ENCODE measurements at regions not wholly inside any gene's neighbourhood (a gene's known extent, or its start where the extent isn't known, plus 50 kb on each side); places are given as distances from the start of the nearest gene placed in this dataset.

GRCh38 chr4:64503416-64503815, 94.2 kb upstream of the TECRL start:
- TF ChIP-seq CTCF (IDR thresholded peaks at IDR 0.05) = no peak
- no peak overlapping the region for H3K4me3 ChIP-seq
- no peaks in the 10 kb centered on the region for H3K27me3 ChIP-seq (ENCODE audit: low read depth)
- intact Hi-C loops (cut with DNase I) = no loop called here
- H3K4me1 ChIP-seq = no peaks in the 10 kb centered on the region
- no peak overlapping the region for H3K27ac ChIP-seq
- DNase-seq (no peak), ATAC-seq (no peak)
- H3K36me3 ChIP-seq = no peaks in the 10 kb centered on the region
- H3K9me3 ChIP-seq = no peaks in the 10 kb centered on the region

GRCh38 chr4:64497491-64497890, 88.2 kb upstream of the TECRL start:
- no peaks in the 10 kb centered on the region for H3K9me3 ChIP-seq
- no peaks in the 10 kb centered on the region for H3K27me3 ChIP-seq (ENCODE audit: low read depth)
- intact Hi-C loops (cut with DNase I) = no loop called here
- no peak for DNase-seq
- H3K4me3 ChIP-seq = no peak overlapping the region
- no peak overlapping the region for H3K27ac ChIP-seq
- no peaks in the 10 kb centered on the region for H3K36me3 ChIP-seq
- ATAC-seq = no peak
- H3K4me1 ChIP-seq = no peaks in the 10 kb centered on the region
- TF ChIP-seq CTCF (IDR thresholded peaks at IDR 0.05) = no peak

GRCh38 chr4:64495946-64496345, 86.7 kb upstream of the TECRL start:
- no peak overlapping the region for H3K4me3 ChIP-seq
- H3K4me1 ChIP-seq = no peaks in the 10 kb centered on the region
- no peak for TF ChIP-seq CTCF (IDR thresholded peaks at IDR 0.05)
- H3K36me3 ChIP-seq = no peaks in the 10 kb centered on the region
- H3K9me3 ChIP-seq = no peaks in the 10 kb centered on the region
- H3K27me3 ChIP-seq (ENCODE audit: low read depth) = no peaks in the 10 kb centered on the region
- H3K27ac ChIP-seq = no peak overlapping the region
- ATAC-seq (no peak), DNase-seq (no peak)
- intact Hi-C loops (cut with DNase I) = no loop called here

GRCh38 chr4:64489628-64490027, 80.4 kb upstream of the TECRL start:
- Histone ChIP-seq H3K9me3 (no peaks in the 10 kb centered on the region), H3K4me1 (no peaks in the 10 kb centered on the region), H3K36me3 (no peaks in the 10 kb centered on the region), H3K4me3 (no peak overlapping the region), H3K27me3 (ENCODE audit: low read depth) (no peaks in the 10 kb centered on the region), H3K27ac (no peak overlapping the region)
- DNase-seq (no peak), ATAC-seq (no peak)
- intact Hi-C loops (cut with DNase I) = no loop called here
- TF ChIP-seq CTCF (IDR thresholded peaks at IDR 0.05) = no peak

GRCh38 chr4:64479338-64479737, 70.1 kb upstream of the TECRL start:
- no peak overlapping the region for H3K4me3 ChIP-seq
- no peak for DNase-seq
- no peaks in the 10 kb centered on the region for H3K4me1 ChIP-seq
- no peaks in the 10 kb centered on the region for H3K9me3 ChIP-seq
- no peak for TF ChIP-seq CTCF (IDR thresholded peaks at IDR 0.05)
- ATAC-seq = peak; percentile 11 to 19
- no peaks in the 10 kb centered on the region for H3K27me3 ChIP-seq (ENCODE audit: low read depth)
- intact Hi-C loops (cut with DNase I) = no loop called here
- H3K36me3 ChIP-seq = no peaks in the 10 kb centered on the region
- H3K27ac ChIP-seq = no peak overlapping the region

GRCh38 chr4:64477127-64477526, 67.9 kb upstream of the TECRL start:
- Histone ChIP-seq H3K27ac (no peak overlapping the region), H3K9me3 (no peaks in the 10 kb centered on the region), H3K4me3 (no peak overlapping the region), H3K27me3 (ENCODE audit: low read depth) (no peaks in the 10 kb centered on the region), H3K36me3 (no peaks in the 10 kb centered on the region), H3K4me1 (no peaks in the 10 kb centered on the region)
- DNase-seq (no peak), ATAC-seq (no peak)
- TF ChIP-seq CTCF (IDR thresholded peaks at IDR 0.05) = no peak
- intact Hi-C loops (cut with DNase I) = no loop called here

Measured in lower lobe of right lung (tissue), 2 donors.